PC-9 (cell line): ENCODE measurements at regions not wholly inside any gene's neighbourhood (a gene's known extent, or its start where the extent isn't known, plus 50 kb on each side); places are given as distances from the start of the nearest gene placed in this dataset.

Experiments used
- CTCF ChIP-seq: fragments of 200-600 bp; sonication (generic); conservative IDR thresholded peaks from 2 replicates; pipeline ENCODE4 v1.6.1; 2017; ENCODE audit warnings: mixed run types, antibody characterized with exemption, mild to moderate bottlenecking, moderate library complexity
- EZH2 ChIP-seq: fragments of 200-600 bp; sonication (generic); IDR thresholded peaks from 2 replicates; pipeline ENCODE4 v1.8.0; 2017; ENCODE audit warnings: antibody characterized with exemption, low read depth

- TF ChIP-seq CTCF (no peak), EZH2 (no peak)
Observed at GRCh38 chr3:170689296-170689829, 103.5 kb upstream of the SLC7A14 start.
